Ishikawa (cell line): ENCODE measurements at regions not wholly inside any gene's neighbourhood (a gene's known extent, or its start where the extent isn't known, plus 50 kb on each side); places are given as distances from the start of the nearest gene placed in this dataset.
A peak's percentile ranks its signal among the peaks of the same experiment; 100 is the strongest.

Experiments used
- CEBPB ChIP-seq: IDR thresholded peaks from 2 replicates; pipeline ENCODE4 v1.6.1; 2012
- CREB1 ChIP-seq: IDR thresholded peaks from 2 replicates; pipeline ENCODE4 v1.6.1; 2012; ENCODE audit warnings: low read depth
- EGR1 ChIP-seq: IDR thresholded peaks from 2 replicates; pipeline ENCODE4 v1.6.1; 2012
- EP300 ChIP-seq: IDR thresholded peaks from 2 replicates; pipeline ENCODE4 v1.6.1; 2012; ENCODE audit warnings: borderline replicate concordance
- FOXM1 ChIP-seq: IDR thresholded peaks from 2 replicates; pipeline ENCODE4 v1.6.1; 2012; ENCODE audit warnings: low read depth, borderline replicate concordance
- MAX ChIP-seq: IDR thresholded peaks from 2 replicates; pipeline ENCODE4 v1.6.1; 2012
- NFIC ChIP-seq: IDR thresholded peaks from 2 replicates; pipeline ENCODE4 v1.6.1; 2012
- RAD21 ChIP-seq: IDR thresholded peaks from 2 replicates; pipeline ENCODE4 v1.6.1; 2012; ENCODE audit warnings: low read depth
- TAF1 ChIP-seq: IDR thresholded peaks from 2 replicates; pipeline ENCODE4 v1.6.1; 2012; ENCODE audit warnings: low read depth, mild to moderate bottlenecking
- TCF12 ChIP-seq: IDR thresholded peaks from 2 replicates; pipeline ENCODE4 v1.6.1; 2012; ENCODE audit warnings: low read depth
- TEAD4 ChIP-seq: IDR thresholded peaks from 2 replicates; pipeline ENCODE4 v1.6.1; 2012
- YY1 ChIP-seq: IDR thresholded peaks from 2 replicates; pipeline ENCODE4 v1.6.1; 2012; ENCODE audit warnings: low read depth
- ZBTB7A ChIP-seq: IDR thresholded peaks from 2 replicates; pipeline ENCODE4 v1.6.1; 2012; ENCODE audit warnings: low read depth
- TF ChIP-seq, protein P1 (sequence below): IDR thresholded peaks from 2 replicates; pipeline ENCODE4 v1.6.1; 2012
- TF ChIP-seq, protein P2 (sequence below): IDR thresholded peaks from 2 replicates; pipeline ENCODE4 v1.6.1; 2012; ENCODE audit warnings: low read depth, mild to moderate bottlenecking

DNA sequence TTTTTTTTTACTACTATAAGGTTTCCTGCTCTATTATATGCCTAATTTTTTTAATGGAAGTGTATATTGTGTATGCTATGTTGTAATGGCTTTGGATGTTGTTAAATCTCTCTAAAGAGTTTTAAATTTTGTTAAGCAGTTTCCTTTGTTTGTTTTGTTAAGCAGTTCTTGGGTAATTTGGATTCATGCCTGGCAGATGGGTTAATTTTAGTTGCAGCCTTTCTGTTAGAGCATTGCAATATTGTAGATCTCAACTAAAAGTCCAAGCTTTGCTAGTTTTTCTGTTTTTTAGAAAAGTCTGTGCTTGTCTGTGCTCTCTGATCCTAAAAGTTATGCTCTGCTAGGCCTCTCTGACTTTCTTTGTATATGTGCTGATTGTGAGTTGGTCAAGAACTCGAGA is 1229.0 kb upstream of the NRXN1 start:
- no peak for TF ChIP-seq FOXM1
- TF ChIP-seq EP300 = no peak
- no peak for TF ChIP-seq RAD21

DNA sequence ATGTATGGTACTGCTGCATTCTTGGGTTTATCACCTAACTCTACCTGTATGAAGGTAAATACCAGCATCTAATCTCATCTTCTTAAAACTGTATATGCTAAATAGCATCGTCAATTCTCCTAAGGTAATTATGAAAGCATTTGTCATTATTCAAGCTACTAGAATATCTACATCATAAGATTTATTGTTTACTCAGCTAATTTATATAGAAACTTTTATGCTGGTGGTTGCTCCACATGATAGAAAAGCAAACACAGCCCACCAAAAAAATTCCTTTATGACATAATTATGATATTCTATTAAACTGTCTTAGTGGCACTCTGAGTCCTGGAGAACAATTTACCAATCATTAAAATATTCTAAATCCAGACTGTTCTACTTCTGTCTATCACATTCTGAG is 1226.1 kb upstream of the NRXN1 start:
- TF ChIP-seq ZBTB7A (no peak), YY1 (no peak), TCF12 (no peak)
- TF ChIP-seq, protein P1, sequence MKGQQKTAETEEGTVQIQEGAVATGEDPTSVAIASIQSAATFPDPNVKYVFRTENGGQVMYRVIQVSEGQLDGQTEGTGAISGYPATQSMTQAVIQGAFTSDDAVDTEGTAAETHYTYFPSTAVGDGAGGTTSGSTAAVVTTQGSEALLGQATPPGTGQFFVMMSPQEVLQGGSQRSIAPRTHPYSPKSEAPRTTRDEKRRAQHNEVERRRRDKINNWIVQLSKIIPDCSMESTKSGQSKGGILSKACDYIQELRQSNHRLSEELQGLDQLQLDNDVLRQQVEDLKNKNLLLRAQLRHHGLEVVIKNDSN = no peak

DNA sequence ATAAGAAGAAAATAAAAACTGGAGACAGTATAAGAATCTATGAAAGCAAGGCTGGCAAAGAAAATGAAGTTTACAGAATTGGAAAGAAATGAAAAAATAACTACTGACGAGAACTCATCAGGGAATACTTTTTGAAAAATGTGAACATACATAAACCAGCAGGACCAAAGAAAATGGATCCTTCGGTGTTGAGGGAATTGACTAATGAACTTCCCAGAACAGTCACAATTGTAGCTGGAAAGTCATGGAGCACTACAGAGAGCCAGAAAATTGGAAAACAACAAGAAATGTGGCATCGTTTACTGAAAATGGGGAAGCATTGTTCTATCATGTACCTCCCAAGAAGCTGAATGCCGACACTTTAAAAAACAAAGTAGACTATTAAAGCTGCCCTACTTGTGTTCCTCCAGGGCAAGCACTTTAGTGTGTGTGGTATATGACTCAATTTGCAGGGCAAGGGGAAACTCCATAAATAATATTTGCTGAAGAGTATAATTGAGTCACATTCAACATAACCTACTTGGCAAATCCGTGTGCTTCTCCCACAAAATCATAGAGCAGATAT is 1221.6 kb upstream of the NRXN1 start:
- TF ChIP-seq YY1 (no peak), TAF1 (no peak), CREB1 (no peak), TEAD4 (no peak), CEBPB (no peak), EP300 (no peak), TCF12 (no peak), MAX (no peak), EGR1 (no peak), NFIC (no peak), FOXM1 (no peak)
- TF ChIP-seq, protein P2, sequence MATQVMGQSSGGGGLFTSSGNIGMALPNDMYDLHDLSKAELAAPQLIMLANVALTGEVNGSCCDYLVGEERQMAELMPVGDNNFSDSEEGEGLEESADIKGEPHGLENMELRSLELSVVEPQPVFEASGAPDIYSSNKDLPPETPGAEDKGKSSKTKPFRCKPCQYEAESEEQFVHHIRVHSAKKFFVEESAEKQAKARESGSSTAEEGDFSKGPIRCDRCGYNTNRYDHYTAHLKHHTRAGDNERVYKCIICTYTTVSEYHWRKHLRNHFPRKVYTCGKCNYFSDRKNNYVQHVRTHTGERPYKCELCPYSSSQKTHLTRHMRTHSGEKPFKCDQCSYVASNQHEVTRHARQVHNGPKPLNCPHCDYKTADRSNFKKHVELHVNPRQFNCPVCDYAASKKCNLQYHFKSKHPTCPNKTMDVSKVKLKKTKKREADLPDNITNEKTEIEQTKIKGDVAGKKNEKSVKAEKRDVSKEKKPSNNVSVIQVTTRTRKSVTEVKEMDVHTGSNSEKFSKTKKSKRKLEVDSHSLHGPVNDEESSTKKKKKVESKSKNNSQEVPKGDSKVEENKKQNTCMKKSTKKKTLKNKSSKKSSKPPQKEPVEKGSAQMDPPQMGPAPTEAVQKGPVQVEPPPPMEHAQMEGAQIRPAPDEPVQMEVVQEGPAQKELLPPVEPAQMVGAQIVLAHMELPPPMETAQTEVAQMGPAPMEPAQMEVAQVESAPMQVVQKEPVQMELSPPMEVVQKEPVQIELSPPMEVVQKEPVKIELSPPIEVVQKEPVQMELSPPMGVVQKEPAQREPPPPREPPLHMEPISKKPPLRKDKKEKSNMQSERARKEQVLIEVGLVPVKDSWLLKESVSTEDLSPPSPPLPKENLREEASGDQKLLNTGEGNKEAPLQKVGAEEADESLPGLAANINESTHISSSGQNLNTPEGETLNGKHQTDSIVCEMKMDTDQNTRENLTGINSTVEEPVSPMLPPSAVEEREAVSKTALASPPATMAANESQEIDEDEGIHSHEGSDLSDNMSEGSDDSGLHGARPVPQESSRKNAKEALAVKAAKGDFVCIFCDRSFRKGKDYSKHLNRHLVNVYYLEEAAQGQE = no peak

DNA sequence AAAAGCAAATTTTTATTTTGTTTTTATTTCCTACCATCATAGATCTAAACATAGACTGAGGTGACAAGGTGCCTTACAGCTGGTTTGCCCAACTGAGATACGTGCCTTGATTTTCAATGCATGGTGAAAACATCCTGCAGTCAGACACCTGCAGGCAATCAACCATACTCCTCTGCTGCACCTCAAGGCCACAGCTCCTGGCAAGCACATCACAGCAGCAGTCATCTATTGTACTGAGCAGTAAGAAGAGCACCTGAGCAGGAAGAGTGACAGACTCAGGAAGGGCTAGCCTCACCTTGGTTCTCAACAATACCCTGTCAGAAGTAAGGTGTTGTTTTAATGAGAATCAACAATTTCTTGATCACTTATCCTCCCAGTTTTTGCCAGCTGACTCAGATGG is 1206.8 kb upstream of the NRXN1 start:
- TF ChIP-seq CREB1 = no peak
- TF ChIP-seq, protein P1 = no peak
- TF ChIP-seq EGR1 = no peak
- TF ChIP-seq TCF12 = no peak
- no peak for TF ChIP-seq RAD21
- no peak for TF ChIP-seq CEBPB
- TF ChIP-seq TAF1 = no peak
- no peak for TF ChIP-seq EP300
- no peak for TF ChIP-seq MAX
- TF ChIP-seq TEAD4 = no peak
- no peak for TF ChIP-seq FOXM1
- no peak for TF ChIP-seq YY1
- TF ChIP-seq, protein P2 = no peak
- TF ChIP-seq ZBTB7A = no peak
- TF ChIP-seq NFIC = no peak

- TF ChIP-seq TCF12 = no peak
- no peak for TF ChIP-seq TAF1
- TF ChIP-seq ZBTB7A = no peak
- no peak for TF ChIP-seq EGR1
- TF ChIP-seq CEBPB = no peak
- no peak for TF ChIP-seq MAX
- TF ChIP-seq, protein P1 = no peak
Measured at GRCh38 chr2:52222128-52222527, 1190.2 kb upstream of the NRXN1 start.

DNA sequence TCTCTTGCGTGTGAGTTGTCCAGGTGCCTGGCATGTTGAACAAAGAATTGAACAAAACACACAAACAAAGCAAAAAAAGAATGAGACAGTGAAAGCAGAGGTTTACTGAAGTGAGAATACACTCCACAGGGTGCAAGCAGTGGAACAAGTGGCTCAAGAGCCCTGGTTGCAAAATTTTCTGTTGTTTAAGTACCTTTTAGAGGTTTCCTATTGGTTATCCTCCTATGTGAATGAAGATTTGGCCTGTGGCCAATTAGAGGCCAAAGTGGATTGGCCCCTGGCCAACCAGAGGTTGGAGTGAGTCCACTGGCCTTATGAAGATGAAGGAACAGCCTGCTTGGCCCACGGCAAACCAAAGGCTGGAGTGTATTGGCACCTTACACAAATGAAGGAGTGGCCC is 1188.5 kb upstream of the NRXN1 start:
- TF ChIP-seq FOXM1 = peak; percentile 56
- TF ChIP-seq ZBTB7A = no peak
- TF ChIP-seq, protein P1 = no peak
- TF ChIP-seq CREB1 = no peak
- peak; percentile 98 for TF ChIP-seq NFIC
- no peak for TF ChIP-seq TEAD4
- peak; percentile 89 for TF ChIP-seq CEBPB
- TF ChIP-seq MAX = no peak
- TF ChIP-seq YY1 = no peak
- peak; percentile 78 for TF ChIP-seq TCF12
- TF ChIP-seq EGR1 = no peak
- TF ChIP-seq EP300 = peak; percentile 67; the same call in 1 of the 2 replicates
- no peak for TF ChIP-seq TAF1
- no peak for TF ChIP-seq RAD21
- TF ChIP-seq, protein P2 = no peak
